ENCODE measurements at regions not wholly inside any gene's neighbourhood (a gene's known extent, or its start where the extent isn't known, plus 50 kb on each side); places are given as distances from the start of the nearest gene placed in this dataset.

- POLR2A ChIA-PET: no interaction called here
- BruUV-seq (replicated peaks): no TSS peak
- Histone ChIP-seq H3K9me3 (replicated peaks; ENCODE audit: control insufficient read depth, insufficient read depth, low read length) (no peaks in the 10 kb centered on the region), H3K36me3 (ENCODE audit: control insufficient read depth in 2 of 2, insufficient read depth in 2 of 2, low read length in 1 of 2) (no peaks in the 10 kb centered on the region), H3K4me1 (ENCODE audit: control insufficient read depth, insufficient read depth, low read length) (no peaks in the 10 kb centered on the region), H3K27me3 (replicated peaks in 1 of 2; ENCODE audit: control insufficient read depth in 2 of 2, insufficient read depth in 2 of 2, low read length in 1 of 2) (no peaks in the 10 kb centered on the region), H3K27ac (ENCODE audit: control insufficient read depth, insufficient read depth) (no peak overlapping the region), H2AFZ (ENCODE audit: control insufficient read depth, low read depth, low read length) (no peak overlapping the region), H3K79me2 (ENCODE audit: control insufficient read depth, insufficient read depth, low read length) (no peaks in the 10 kb centered on the region), H3K4me3 (no peak overlapping the region), H3K9ac (ENCODE audit: control insufficient read depth, insufficient read depth, low read length) (no peak overlapping the region), H4K20me1 (ENCODE audit: control insufficient read depth, insufficient read depth) (no peaks in the 10 kb centered on the region), H3K4me2 (ENCODE audit: control insufficient read depth, insufficient read depth) (no peak overlapping the region)
- CTCF ChIA-PET: no interaction called here
- intact Hi-C loops (cut with micrococcal nuclease; ENCODE audit: unreplicated experiment) (no loop called here), in situ Hi-C loops (cut with MboI) (no loop called here)
- RAD21 ChIA-PET (ENCODE audit: unreplicated experiment): no interaction called here
- DNase-seq (ENCODE audit: low read depth, low spot score): no peak
- no peak for TF ChIP-seq BRCA1 (IDR thresholded peaks at IDR 0.05; ENCODE audit: low read depth, low read length)
- TF ChIP-seq RELB (IDR thresholded peaks at IDR 0.05; ENCODE audit: low read depth): no peak
- no peak for TF ChIP-seq RAD21 (IDR thresholded peaks at IDR 0.05; ENCODE audit: insufficient read depth, low read depth, low read length)
- no peak for TF ChIP-seq SIX5 (IDR thresholded peaks at IDR 0.05; ENCODE audit: low read depth, low read length, severe bottlenecking)
- no peak for TF ChIP-seq FOXM1 (IDR thresholded peaks at IDR 0.05; ENCODE audit: low read depth, low read length)
- no peak for TF ChIP-seq IRF5 (IDR thresholded peaks at IDR 0.05; ENCODE audit: borderline replicate concordance)
- TF ChIP-seq CHD4 (IDR thresholded peaks at IDR 0.05): no peak
- no peak for TF ChIP-seq CREB1 (IDR thresholded peaks at IDR 0.05; ENCODE audit: low read depth)
- TF ChIP-seq ATF2 (IDR thresholded peaks at IDR 0.05; ENCODE audit: low read length): no peak
- no peak for TF ChIP-seq NFIC (IDR thresholded peaks at IDR 0.05; ENCODE audit: low read depth, low read length)
- TF ChIP-seq FOXK2 (IDR thresholded peaks at IDR 0.05): no peak
- TF ChIP-seq CHD2 (IDR thresholded peaks at IDR 0.05; ENCODE audit: borderline replicate concordance, low read depth, low read length): no peak
- no peak for TF ChIP-seq RELA (IDR thresholded peaks at IDR 0.05; ENCODE audit: borderline replicate concordance, partially characterized antibody)
- TF ChIP-seq TAF1 (IDR thresholded peaks at IDR 0.05; ENCODE audit: borderline replicate concordance, low read depth, low read length): no peak
- no peak for TF ChIP-seq GATAD2B (conservative IDR thresholded peaks at IDR 0.05; ENCODE audit: low read depth)
- TF ChIP-seq NR2C2 (IDR thresholded peaks at IDR 0.05; ENCODE audit: borderline replicate concordance, control insufficient read depth, insufficient read length, low read depth): no peak
- no peak for TF ChIP-seq CUX1 (IDR thresholded peaks at IDR 0.05; ENCODE audit: insufficient replicate concordance, low read depth, low read length)
- FAIRE-seq: no peak
- WGBS (ENCODE audit: insufficient coverage, insufficient replicate concordance, low lambda C conversion rate, missing lambda C conversion rate): 2% methylated on average over 2 of the region's 2 CpGs
- SMC1A ChIA-PET (ENCODE audit: uncharacterized antibody, unreplicated experiment): no interaction called here
- ATAC-seq: no peak
Measured at GRCh38 chr2:83633423-83633822, 825.7 kb downstream of the SUCLG1 start.
